Dendritic cell treated with granulocyte-macrophage colony-stimulating factor and Interleukin-4, amounts not matched to agents 40 ng/mL and 50 ng/mL, for 4 days (primary cell): ENCODE measurements at regions not wholly inside any gene's neighbourhood (a gene's known extent, or its start where the extent isn't known, plus 50 kb on each side); places are given as distances from the start of the nearest gene placed in this dataset.
"Not testable (repeated sequence)": the region's sequence is repeated elsewhere in the genome, so short reads cannot be mapped to it uniquely, and the experiment has no call there.

Source experiments
- H3K27ac Mint-ChIP-seq: one replicate; pipeline ENCODE4 v1.8.0; 2022; ENCODE audit warnings: mild to moderate bottlenecking, mixed read lengths
- H3K27me3 Mint-ChIP-seq: one replicate; pipeline ENCODE4 v1.8.0; 2022; ENCODE audit warnings: mild to moderate bottlenecking, mixed read lengths
- H3K36me3 Mint-ChIP-seq: one replicate; pipeline ENCODE4 v1.8.0; 2022; ENCODE audit warnings: low read depth, mixed read lengths
- H3K4me1 Mint-ChIP-seq: one replicate; pipeline ENCODE4 v1.8.0; 2022; ENCODE audit warnings: low read depth, mixed read lengths
- H3K4me3 Mint-ChIP-seq: one replicate; pipeline ENCODE4 v1.8.0; 2022; ENCODE audit warnings: mild to moderate bottlenecking, moderate library complexity, mixed read lengths
- H3K9me3 Mint-ChIP-seq: one replicate; pipeline ENCODE4 v1.8.0; 2022; ENCODE audit warnings: mixed read lengths
- intact Hi-C: fragments of 100-400 bp; cut with micrococcal nuclease; formaldehyde crosslinking; loops from one replicate; pipeline ENCODE4 v1.15.0; 2022

- Mint-ChIP-seq H3K36me3 (peaks cover 46% of the 10 kb centered on the region), H3K27ac (no peak overlapping the region), H3K27me3 (no peaks in the 10 kb centered on the region), H3K9me3 (no peaks in the 10 kb centered on the region), H3K4me1 (no peaks in the 10 kb centered on the region), H3K4me3 (no peak overlapping the region)
- intact Hi-C loops: no loop called here
These were observed 306.1 kb upstream of the RGS6 start for GRCh38 chr14:71625891-71626701.

GRCh38 chr14:71628433-71628832 lies 303.8 kb upstream of the RGS6 start:
- Mint-ChIP-seq H3K4me1 (no peaks in the 10 kb centered on the region), H3K27ac (no peak overlapping the region), H3K27me3 (no peaks in the 10 kb centered on the region), H3K9me3 (peaks cover 3% of the 10 kb centered on the region), H3K36me3 (peaks cover 48% of the 10 kb centered on the region), H3K4me3 (no peak overlapping the region)
- intact Hi-C loops: no loop called here

- H3K4me1 Mint-ChIP-seq: no peaks in the 10 kb centered on the region
- no peak overlapping the region for H3K27ac Mint-ChIP-seq
- peaks cover 48% of the 10 kb centered on the region for H3K36me3 Mint-ChIP-seq
- intact Hi-C loops: no loop called here
- H3K4me3 Mint-ChIP-seq: no peak overlapping the region
- H3K27me3 Mint-ChIP-seq: no peaks in the 10 kb centered on the region
- H3K9me3 Mint-ChIP-seq: peaks cover 10% of the 10 kb centered on the region
These were observed 303.0 kb upstream of the RGS6 start for GRCh38 chr14:71629250-71629649.

- H3K27me3 Mint-ChIP-seq: no peaks in the 10 kb centered on the region
These were observed 302.3 kb upstream of the RGS6 start for GRCh38 chr14:71629765-71630492.

GRCh38 chr14:71631030-71631429 lies 301.2 kb upstream of the RGS6 start:
- H3K4me1 Mint-ChIP-seq, intact Hi-C loops, H3K9me3 Mint-ChIP-seq, H3K27ac Mint-ChIP-seq, H3K4me3 Mint-ChIP-seq, H3K27me3 Mint-ChIP-seq: not testable (repeated sequence)
- peaks cover 54% of the 10 kb centered on the region for H3K36me3 Mint-ChIP-seq

More at GRCh38 chr14:71629765-71630492, 302.3 kb upstream of the RGS6 start:
- Mint-ChIP-seq H3K4me3 (no peak overlapping the region), H3K36me3 (peaks cover 51% of the 10 kb centered on the region), H3K4me1 (no peaks in the 10 kb centered on the region), H3K9me3 (peaks cover 10% of the 10 kb centered on the region), H3K27ac (no peak overlapping the region)
- intact Hi-C loops: no loop called here

- intact Hi-C loops: no loop called here
- no peaks in the 10 kb centered on the region for H3K4me1 Mint-ChIP-seq
- H3K27me3 Mint-ChIP-seq: no peaks in the 10 kb centered on the region
- peaks cover 61% of the 10 kb centered on the region for H3K36me3 Mint-ChIP-seq
- peaks cover 10% of the 10 kb centered on the region for H3K9me3 Mint-ChIP-seq
- no peak overlapping the region for H3K4me3 Mint-ChIP-seq
- no peak overlapping the region for H3K27ac Mint-ChIP-seq
These were observed 299.7 kb upstream of the RGS6 start for GRCh38 chr14:71632440-71632946.

- intact Hi-C loops: no loop called here
- no peak overlapping the region for H3K27ac Mint-ChIP-seq
- peaks cover 50% of the 10 kb centered on the region for H3K36me3 Mint-ChIP-seq
These were observed 296.2 kb upstream of the RGS6 start for GRCh38 chr14:71636076-71636475.

GRCh38 chr14:71636820-71637471 lies 295.3 kb upstream of the RGS6 start:
- no peak overlapping the region for H3K4me3 Mint-ChIP-seq
- H3K27me3 Mint-ChIP-seq: no peaks in the 10 kb centered on the region
- peaks cover 13% of the 10 kb centered on the region for H3K9me3 Mint-ChIP-seq
- no peaks in the 10 kb centered on the region for H3K4me1 Mint-ChIP-seq
- peaks cover 45% of the 10 kb centered on the region for H3K36me3 Mint-ChIP-seq
- no peak overlapping the region for H3K27ac Mint-ChIP-seq
- intact Hi-C loops: no loop called here

More at GRCh38 chr14:71636076-71636475, 296.2 kb upstream of the RGS6 start:
- no peaks in the 10 kb centered on the region for H3K27me3 Mint-ChIP-seq
- H3K4me3 Mint-ChIP-seq: no peak overlapping the region
- peaks cover 10% of the 10 kb centered on the region for H3K9me3 Mint-ChIP-seq
- no peaks in the 10 kb centered on the region for H3K4me1 Mint-ChIP-seq

GRCh38 chr14:71638523-71639196 lies 293.6 kb upstream of the RGS6 start:
- peaks cover 39% of the 10 kb centered on the region for H3K36me3 Mint-ChIP-seq
- H3K4me3 Mint-ChIP-seq: no peak overlapping the region
- no peak overlapping the region for H3K27ac Mint-ChIP-seq
- H3K27me3 Mint-ChIP-seq: no peaks in the 10 kb centered on the region
- intact Hi-C loops: no loop called here
- no peaks in the 10 kb centered on the region for H3K4me1 Mint-ChIP-seq
- H3K9me3 Mint-ChIP-seq: peaks cover 14% of the 10 kb centered on the region

- Mint-ChIP-seq H3K4me3 (no peak overlapping the region), H3K9me3 (peaks cover 17% of the 10 kb centered on the region), H3K27me3 (no peaks in the 10 kb centered on the region), H3K27ac (no peak overlapping the region), H3K4me1 (no peaks in the 10 kb centered on the region), H3K36me3 (peaks cover 29% of the 10 kb centered on the region)
- intact Hi-C loops: no loop called here
These were observed 289.5 kb upstream of the RGS6 start for GRCh38 chr14:71642715-71643114.

GRCh38 chr14:71645656-71646055 lies 286.6 kb upstream of the RGS6 start:
- Mint-ChIP-seq H3K9me3 (peaks cover 23% of the 10 kb centered on the region), H3K4me1 (no peaks in the 10 kb centered on the region), H3K4me3 (no peak overlapping the region), H3K27ac (no peak overlapping the region), H3K36me3 (peaks cover 36% of the 10 kb centered on the region), H3K27me3 (no peaks in the 10 kb centered on the region)
- intact Hi-C loops: no loop called here

GRCh38 chr14:71646518-71646917 lies 285.7 kb upstream of the RGS6 start:
- H3K9me3 Mint-ChIP-seq: peaks cover 30% of the 10 kb centered on the region
- no peak overlapping the region for H3K27ac Mint-ChIP-seq
- peaks cover 45% of the 10 kb centered on the region for H3K36me3 Mint-ChIP-seq
- H3K27me3 Mint-ChIP-seq: no peaks in the 10 kb centered on the region
- no peaks in the 10 kb centered on the region for H3K4me1 Mint-ChIP-seq
- intact Hi-C loops: no loop called here
- H3K4me3 Mint-ChIP-seq: no peak overlapping the region

GRCh38 chr14:71647086-71647784 lies 285.0 kb upstream of the RGS6 start:
- intact Hi-C loops: no loop called here
- H3K4me1 Mint-ChIP-seq: no peaks in the 10 kb centered on the region
- H3K9me3 Mint-ChIP-seq: peaks cover 31% of the 10 kb centered on the region
- no peak overlapping the region for H3K27ac Mint-ChIP-seq
- peaks cover 52% of the 10 kb centered on the region for H3K36me3 Mint-ChIP-seq
- H3K27me3 Mint-ChIP-seq: no peaks in the 10 kb centered on the region
- H3K4me3 Mint-ChIP-seq: no peak overlapping the region
